Smooth muscle cell (in vitro differentiated cells): ENCODE measurements at regions not wholly inside any gene's neighbourhood (a gene's known extent, or its start where the extent isn't known, plus 50 kb on each side); places are given as distances from the start of the nearest gene placed in this dataset.

ENCODE experiments used
- DNase-seq: peaks from one replicate; lab custom pipeline; 2025; ENCODE audit not compliant: unreplicated experiment; lab: John Stamatoyannopoulos, UW
- H2AFZ ChIP-seq: fragments of 200-600 bp; sonication (generic); 2 replicates; pipeline ENCODE4 v1.6.0; 2016; ENCODE audit warnings: antibody characterized with exemption, low read depth, mild to moderate bottlenecking
- H3F3A ChIP-seq: fragments of 200-600 bp; sonication (generic); 2 replicates; pipeline ENCODE4 v1.6.0; 2017; ENCODE audit warnings: antibody characterized with exemption, low read depth
- H3K27ac ChIP-seq: fragments of 200-600 bp; sonication (generic); 2 replicates; pipeline ENCODE4 v1.5.1; 2016; ENCODE audit warnings: low read depth, mild to moderate bottlenecking
- H3K27me3 ChIP-seq: fragments of 200-600 bp; sonication (generic); 2 replicates; pipeline ENCODE4 v1.6.1; 2016; ENCODE audit warnings: low read depth, mild to moderate bottlenecking
- H3K36me3 ChIP-seq: fragments of 200-600 bp; sonication (generic); 2 replicates; pipeline ENCODE4 v1.5.1; 2016; ENCODE audit warnings: low read depth
- H3K4me1 ChIP-seq: fragments of 200-600 bp; sonication (generic); 2 replicates; pipeline ENCODE4 v1.5.1; 2016; ENCODE audit warnings: low read depth
- H3K4me2 ChIP-seq: fragments of 200-600 bp; sonication (generic); 2 replicates; pipeline ENCODE4 v1.6.0; 2016; ENCODE audit warnings: mild to moderate bottlenecking
- H3K4me3 ChIP-seq: fragments of 200-600 bp; sonication (generic); 2 replicates; pipeline ENCODE4 v1.5.1; 2016; ENCODE audit warnings: mild to moderate bottlenecking
- H3K79me2 ChIP-seq: fragments of 200-600 bp; sonication (generic); 2 replicates; pipeline ENCODE4 v1.6.0; 2016; ENCODE audit warnings: low read depth, mild to moderate bottlenecking
- H3K9ac ChIP-seq: fragments of 200-600 bp; sonication (generic); 2 replicates; pipeline ENCODE4 v1.6.0; 2016; ENCODE audit warnings: low read depth
- H3K9me3 ChIP-seq: fragments of 200-600 bp; sonication (generic); replicated peaks from 2 replicates; pipeline ENCODE4 v1.5.1; 2016; ENCODE audit warnings: low read depth
- H4K20me1 ChIP-seq: fragments of 200-600 bp; sonication (generic); 2 replicates; pipeline ENCODE4 v1.6.0; 2016; ENCODE audit warnings: low read depth
- CTCF ChIP-seq: fragments of 200-600 bp; sonication (generic); IDR thresholded peaks from 2 replicates; pipeline ENCODE4 v1.5.1; 2017; ENCODE audit warnings: borderline replicate concordance, mild to moderate bottlenecking, antibody characterized with exemption; ENCODE audit not compliant: insufficient read depth, poor library complexity, severe bottlenecking
- WGBS: methylation state at CpG from one replicate; pipeline ENCODE4 v1.1.7; 2016; ENCODE audit warnings: low lambda C conversion rate; 5-methylcytosine and 5-hydroxymethylcytosine counted together

- no peaks in the 10 kb centered on the region for H3K27me3 ChIP-seq
- H4K20me1 ChIP-seq: no peaks in the 10 kb centered on the region
- TF ChIP-seq CTCF: no peak
- peaks cover 13% of the 10 kb centered on the region for H3K4me1 ChIP-seq
- H3F3A ChIP-seq: peaks cover 7% of the 10 kb centered on the region
- H2AFZ ChIP-seq: no peak overlapping the region
- H3K36me3 ChIP-seq: no peaks in the 10 kb centered on the region
- no peak overlapping the region for H3K27ac ChIP-seq
- no peak overlapping the region for H3K4me3 ChIP-seq
- DNase-seq: no peak
- H3K9ac ChIP-seq: no peak overlapping the region
- 68% methylated on average over 11 of the region's 11 CpGs for WGBS
- no peaks in the 10 kb centered on the region for H3K79me2 ChIP-seq
- H3K9me3 ChIP-seq: no peaks in the 10 kb centered on the region
- H3K4me2 ChIP-seq: no peak overlapping the region
These were observed 196.4 kb upstream of the MSX2 start for GRCh38 chr5:174527916-174528540.

- WGBS: 53% methylated on average over 6 of the region's 6 CpGs
- H3K27ac ChIP-seq: no peak overlapping the region
- no peaks in the 10 kb centered on the region for H3K9me3 ChIP-seq
- no peak for TF ChIP-seq CTCF
- no peak overlapping the region for H2AFZ ChIP-seq
- peaks cover 21% of the 10 kb centered on the region for H3K4me1 ChIP-seq
- H3K27me3 ChIP-seq: no peaks in the 10 kb centered on the region
- H3K36me3 ChIP-seq: no peaks in the 10 kb centered on the region
- no peak for DNase-seq
- H4K20me1 ChIP-seq: no peaks in the 10 kb centered on the region
- H3F3A ChIP-seq: peaks cover 10% of the 10 kb centered on the region
- H3K4me3 ChIP-seq: no peak overlapping the region
- no peaks in the 10 kb centered on the region for H3K79me2 ChIP-seq
- no peak overlapping the region for H3K4me2 ChIP-seq
- no peak overlapping the region for H3K9ac ChIP-seq
These were observed 195.4 kb upstream of the MSX2 start for GRCh38 chr5:174528821-174529544.

- no peaks in the 10 kb centered on the region for H3K36me3 ChIP-seq
- H3K4me2 ChIP-seq: no peak overlapping the region
- H4K20me1 ChIP-seq: no peaks in the 10 kb centered on the region
- no peaks in the 10 kb centered on the region for H3K79me2 ChIP-seq
- no peak for DNase-seq
- H3K27me3 ChIP-seq: no peaks in the 10 kb centered on the region
- 75% methylated on average over 9 of the region's 9 CpGs for WGBS
- no peak overlapping the region for H3K27ac ChIP-seq
- no peak for TF ChIP-seq CTCF
- no peak overlapping the region for H3K9ac ChIP-seq
- H3K9me3 ChIP-seq: no peaks in the 10 kb centered on the region
- no peak overlapping the region for H2AFZ ChIP-seq
- peaks cover 32% of the 10 kb centered on the region for H3K4me1 ChIP-seq
- H3K4me3 ChIP-seq: no peak overlapping the region
- peaks cover 18% of the 10 kb centered on the region for H3F3A ChIP-seq
These were observed 194.3 kb upstream of the MSX2 start for GRCh38 chr5:174529925-174530681.
